ENCODE measurements at regions not wholly inside any gene's neighbourhood (a gene's known extent, or its start where the extent isn't known, plus 50 kb on each side); places are given as distances from the start of the nearest gene placed in this dataset.

- ATAC-seq (no peak), FAIRE-seq (no peak), DNase-seq (ENCODE audit: extremely low read depth in 1 of 4, low spot score in 3 of 4) (no peak)
- POLR2A ChIA-PET = no interaction called here
- CTCF ChIA-PET (ENCODE audit: low intra/inter-chr PET ratio) = no interaction called here
- Histone ChIP-seq H3K4me3 (no peak overlapping the region), H3K27ac (ENCODE audit: extremely low read depth, low read depth, low read length) (no peak overlapping the region), H2AFZ (ENCODE audit: low read depth, low read length) (no peak overlapping the region), H3K27me3 (ENCODE audit: control insufficient read depth in 2 of 2, insufficient read depth in 2 of 2, low read length in 2 of 2) (no peaks in the 10 kb centered on the region), H3K9ac (ENCODE audit: insufficient read depth in 1 of 2, low read depth in 2 of 2, low read length in 2 of 2) (no peak overlapping the region), H3K36me3 (ENCODE audit: control insufficient read depth, insufficient read depth, low read length) (no peaks in the 10 kb centered on the region), H3K4me1 (replicated peaks in 1 of 2; ENCODE audit: control insufficient read depth in 2 of 2, insufficient read depth in 2 of 2, low read length in 2 of 2) (no peaks in the 10 kb centered on the region), H3K79me2 (ENCODE audit: control insufficient read depth, insufficient read depth, low read length) (no peaks in the 10 kb centered on the region), H3K9me1 (ENCODE audit: control insufficient read depth, insufficient read depth, low read length) (no peaks in the 10 kb centered on the region), H3K9me3 (replicated peaks; ENCODE audit: control insufficient read depth, insufficient read depth, low read depth, low read length) (no peaks in the 10 kb centered on the region), H4K20me1 (replicated peaks; ENCODE audit: control insufficient read depth, insufficient read depth, low read length) (no peaks in the 10 kb centered on the region), H3K4me2 (ENCODE audit: insufficient read depth, low read length) (no peak overlapping the region)
- BruUV-seq (replicated peaks) = no TSS peak
- WGBS (ENCODE audit: insufficient coverage, low coverage, missing lambda C conversion rate) = 0% methylated on average over 2 of the region's 2 CpGs
- in situ Hi-C loops (cut with MboI) = loop anchor here (25.0 kb wide), 1 partner anchor 1285 kb away; no protein-coding TSS in a partner anchor
- TF ChIP-seq NFRKB (IDR thresholded peaks at IDR 0.05; ENCODE audit: low read depth) = no peak
- TF ChIP-seq PHB2 (IDR thresholded peaks at IDR 0.05; ENCODE audit: low read depth) = no peak
- TF ChIP-seq KAT2B (IDR thresholded peaks at IDR 0.05; ENCODE audit: low read depth, low read length) = no peak
- intact Hi-C loops (cut with micrococcal nuclease) = no loop called here
Measured at GRCh38 chr6:18577491-18577890, 190.3 kb downstream of the RNF144B start.

GRCh38 chr6:18579166-18579565 lies 192.0 kb downstream of the RNF144B start:
- no peak overlapping the region for H3K9ac ChIP-seq (ENCODE audit: insufficient read depth in 1 of 2, low read depth in 2 of 2, low read length in 2 of 2)
- WGBS (ENCODE audit: insufficient coverage, low coverage, missing lambda C conversion rate) = 3% methylated on average over 2 of the region's 2 CpGs
- intact Hi-C loops (cut with micrococcal nuclease) (no loop called here), in situ Hi-C loops (cut with MboI) (loop anchor here (25.0 kb wide), 1 partner anchor 1283 kb away; no protein-coding TSS in a partner anchor)
- no peak overlapping the region for H3K4me3 ChIP-seq
- no peaks in the 10 kb centered on the region for H3K79me2 ChIP-seq (ENCODE audit: control insufficient read depth, insufficient read depth, low read length)
- no TSS peak for BruUV-seq (replicated peaks)
- DNase-seq (ENCODE audit: extremely low read depth in 1 of 4, low spot score in 3 of 4) (no peak), FAIRE-seq (no peak), ATAC-seq (no peak)
- POLR2A ChIA-PET = interaction anchor here (1.2 kb wide), 1 partner anchor 10 kb away, joined by 6 read pairs; no protein-coding TSS in a partner anchor
- H3K27me3 ChIP-seq (ENCODE audit: control insufficient read depth in 2 of 2, insufficient read depth in 2 of 2, low read length in 2 of 2) = no peaks in the 10 kb centered on the region
- H3K9me1 ChIP-seq (ENCODE audit: control insufficient read depth, insufficient read depth, low read length) = no peaks in the 10 kb centered on the region
- no peak overlapping the region for H2AFZ ChIP-seq (ENCODE audit: low read depth, low read length)
- CTCF ChIA-PET (ENCODE audit: low intra/inter-chr PET ratio) = no interaction called here
- H3K27ac ChIP-seq (ENCODE audit: extremely low read depth, low read depth, low read length) = no peak overlapping the region
- H3K36me3 ChIP-seq (ENCODE audit: control insufficient read depth, insufficient read depth, low read length) = no peaks in the 10 kb centered on the region
- H3K4me1 ChIP-seq (replicated peaks in 1 of 2; ENCODE audit: control insufficient read depth in 2 of 2, insufficient read depth in 2 of 2, low read length in 2 of 2) = no peaks in the 10 kb centered on the region; a peak in 1 of 5 replicates
- no peak overlapping the region for H3K4me2 ChIP-seq (ENCODE audit: insufficient read depth, low read length)
- H3K9me3 ChIP-seq (replicated peaks; ENCODE audit: control insufficient read depth, insufficient read depth, low read depth, low read length) = no peaks in the 10 kb centered on the region
- H4K20me1 ChIP-seq (replicated peaks; ENCODE audit: control insufficient read depth, insufficient read depth, low read length) = no peaks in the 10 kb centered on the region
- TF ChIP-seq HEY1 (CRISPR knock-in tag; IDR thresholded peaks at IDR 0.05; ENCODE audit: borderline replicate concordance) = no peak
- no peak for TF ChIP-seq ZNF512 (tag; IDR thresholded peaks at IDR 0.05)
- no peak for TF ChIP-seq GABPB1 (CRISPR knock-in tag; IDR thresholded peaks at IDR 0.05)
- TF ChIP-seq MAFF (IDR thresholded peaks at IDR 0.05; ENCODE audit: low read length) = peak; percentile 65
- TF ChIP-seq TSHZ1 (CRISPR knock-in tag; IDR thresholded peaks at IDR 0.05) = no peak
- TF ChIP-seq SAFB (IDR thresholded peaks at IDR 0.05; ENCODE audit: borderline replicate concordance, low read depth, low read length) = no peak
- no peak for TF ChIP-seq THRA (IDR thresholded peaks at IDR 0.05)
- peak; percentile 40; the same call in 1 of the 2 replicates for TF ChIP-seq C11orf30 (IDR thresholded peaks at IDR 0.05; ENCODE audit: low read depth)
- no peak for TF ChIP-seq SUPT5H (IDR thresholded peaks at IDR 0.05)
